ENCODE measurements at regions not wholly inside any gene's neighbourhood (a gene's known extent, or its start where the extent isn't known, plus 50 kb on each side); places are given as distances from the start of the nearest gene placed in this dataset.

DNA sequence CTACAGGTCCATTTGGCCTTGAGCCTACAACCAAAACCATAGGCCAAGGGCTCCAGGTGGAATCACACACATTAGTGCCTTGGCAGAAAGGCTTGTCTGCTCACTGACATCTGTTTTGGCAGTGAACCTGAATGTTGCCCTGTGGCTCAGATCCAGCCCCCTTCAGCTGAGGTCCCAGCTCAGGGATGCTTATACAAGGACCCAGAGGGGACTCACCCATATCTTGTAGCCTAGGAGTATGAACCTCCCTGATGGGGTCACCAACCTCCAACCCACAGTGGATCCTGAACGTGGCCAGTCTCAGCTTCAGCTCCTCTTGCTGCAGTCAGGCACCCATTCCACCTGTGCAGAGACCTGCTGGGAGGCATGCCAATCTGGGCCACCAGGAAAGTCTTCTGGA lies 50.8 kb upstream of the HMX1 start:
- Histone ChIP-seq H3K4me3 (ENCODE audit: low read depth, low read length) (no peak overlapping the region), H3K4me1 (ENCODE audit: control insufficient read depth, insufficient read depth, low read length) (no peaks in the 10 kb centered on the region), H3K27ac (ENCODE audit: extremely low read depth, low read depth, low read length) (no peak overlapping the region), H3K9me3 (ENCODE audit: control insufficient read depth, insufficient read depth, low read depth, low read length) (no peaks in the 10 kb centered on the region), H3K36me3 (ENCODE audit: control insufficient read depth in 2 of 2, insufficient read depth in 1 of 2, low read length in 2 of 2) (no peaks in the 10 kb centered on the region)
- no peak for TF ChIP-seq ZNF114 (tag by site-specific recombination; IDR thresholded peaks at IDR 0.05)
- TF ChIP-seq ZNF133 (tag by site-specific recombination; IDR thresholded peaks at IDR 0.05) = no peak
- TF ChIP-seq ZNF561 (tag by site-specific recombination; IDR thresholded peaks at IDR 0.05; ENCODE audit: borderline replicate concordance) = no peak
- TF ChIP-seq, protein P1, sequence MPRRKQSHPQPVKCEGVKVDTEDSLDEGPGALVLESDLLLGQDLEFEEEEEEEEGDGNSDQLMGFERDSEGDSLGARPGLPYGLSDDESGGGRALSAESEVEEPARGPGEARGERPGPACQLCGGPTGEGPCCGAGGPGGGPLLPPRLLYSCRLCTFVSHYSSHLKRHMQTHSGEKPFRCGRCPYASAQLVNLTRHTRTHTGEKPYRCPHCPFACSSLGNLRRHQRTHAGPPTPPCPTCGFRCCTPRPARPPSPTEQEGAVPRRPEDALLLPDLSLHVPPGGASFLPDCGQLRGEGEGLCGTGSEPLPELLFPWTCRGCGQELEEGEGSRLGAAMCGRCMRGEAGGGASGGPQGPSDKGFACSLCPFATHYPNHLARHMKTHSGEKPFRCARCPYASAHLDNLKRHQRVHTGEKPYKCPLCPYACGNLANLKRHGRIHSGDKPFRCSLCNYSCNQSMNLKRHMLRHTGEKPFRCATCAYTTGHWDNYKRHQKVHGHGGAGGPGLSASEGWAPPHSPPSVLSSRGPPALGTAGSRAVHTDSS (tag by site-specific recombination; IDR thresholded peaks at IDR 0.05) = no peak
- no peak for TF ChIP-seq ZBTB21 (tag by site-specific recombination; IDR thresholded peaks at IDR 0.05)
- TF ChIP-seq ZNF514 (tag by site-specific recombination; IDR thresholded peaks at IDR 0.05) = no peak
- TF ChIP-seq, protein P2, sequence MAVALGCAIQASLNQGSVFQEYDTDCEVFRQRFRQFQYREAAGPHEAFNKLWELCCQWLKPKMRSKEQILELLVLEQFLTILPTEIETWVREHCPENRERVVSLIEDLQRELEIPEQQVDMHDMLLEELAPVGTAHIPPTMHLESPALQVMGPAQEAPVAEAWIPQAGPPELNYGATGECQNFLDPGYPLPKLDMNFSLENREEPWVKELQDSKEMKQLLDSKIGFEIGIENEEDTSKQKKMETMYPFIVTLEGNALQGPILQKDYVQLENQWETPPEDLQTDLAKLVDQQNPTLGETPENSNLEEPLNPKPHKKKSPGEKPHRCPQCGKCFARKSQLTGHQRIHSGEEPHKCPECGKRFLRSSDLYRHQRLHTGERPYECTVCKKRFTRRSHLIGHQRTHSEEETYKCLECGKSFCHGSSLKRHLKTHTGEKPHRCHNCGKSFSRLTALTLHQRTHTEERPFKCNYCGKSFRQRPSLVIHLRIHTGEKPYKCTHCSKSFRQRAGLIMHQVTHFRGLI (tag by site-specific recombination; IDR thresholded peaks at IDR 0.05) = no peak
- no peak for TF ChIP-seq ZBTB20 (tag by site-specific recombination; IDR thresholded peaks at IDR 0.05)
- no peak for TF ChIP-seq ZNF394 (tag by site-specific recombination; IDR thresholded peaks at IDR 0.05; ENCODE audit: borderline replicate concordance)
- TF ChIP-seq SCRT2 (tag by site-specific recombination; IDR thresholded peaks at IDR 0.05) = no peak
- TF ChIP-seq, protein P3, sequence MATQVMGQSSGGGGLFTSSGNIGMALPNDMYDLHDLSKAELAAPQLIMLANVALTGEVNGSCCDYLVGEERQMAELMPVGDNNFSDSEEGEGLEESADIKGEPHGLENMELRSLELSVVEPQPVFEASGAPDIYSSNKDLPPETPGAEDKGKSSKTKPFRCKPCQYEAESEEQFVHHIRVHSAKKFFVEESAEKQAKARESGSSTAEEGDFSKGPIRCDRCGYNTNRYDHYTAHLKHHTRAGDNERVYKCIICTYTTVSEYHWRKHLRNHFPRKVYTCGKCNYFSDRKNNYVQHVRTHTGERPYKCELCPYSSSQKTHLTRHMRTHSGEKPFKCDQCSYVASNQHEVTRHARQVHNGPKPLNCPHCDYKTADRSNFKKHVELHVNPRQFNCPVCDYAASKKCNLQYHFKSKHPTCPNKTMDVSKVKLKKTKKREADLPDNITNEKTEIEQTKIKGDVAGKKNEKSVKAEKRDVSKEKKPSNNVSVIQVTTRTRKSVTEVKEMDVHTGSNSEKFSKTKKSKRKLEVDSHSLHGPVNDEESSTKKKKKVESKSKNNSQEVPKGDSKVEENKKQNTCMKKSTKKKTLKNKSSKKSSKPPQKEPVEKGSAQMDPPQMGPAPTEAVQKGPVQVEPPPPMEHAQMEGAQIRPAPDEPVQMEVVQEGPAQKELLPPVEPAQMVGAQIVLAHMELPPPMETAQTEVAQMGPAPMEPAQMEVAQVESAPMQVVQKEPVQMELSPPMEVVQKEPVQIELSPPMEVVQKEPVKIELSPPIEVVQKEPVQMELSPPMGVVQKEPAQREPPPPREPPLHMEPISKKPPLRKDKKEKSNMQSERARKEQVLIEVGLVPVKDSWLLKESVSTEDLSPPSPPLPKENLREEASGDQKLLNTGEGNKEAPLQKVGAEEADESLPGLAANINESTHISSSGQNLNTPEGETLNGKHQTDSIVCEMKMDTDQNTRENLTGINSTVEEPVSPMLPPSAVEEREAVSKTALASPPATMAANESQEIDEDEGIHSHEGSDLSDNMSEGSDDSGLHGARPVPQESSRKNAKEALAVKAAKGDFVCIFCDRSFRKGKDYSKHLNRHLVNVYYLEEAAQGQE (tag by site-specific recombination; IDR thresholded peaks at IDR 0.05) = no peak
- no peak for TF ChIP-seq SALL2 (tag by site-specific recombination; IDR thresholded peaks at IDR 0.05; ENCODE audit: borderline replicate concordance)
- ChIA-PET POLR2A (no interaction called here), CTCF (no interaction called here)

DNA sequence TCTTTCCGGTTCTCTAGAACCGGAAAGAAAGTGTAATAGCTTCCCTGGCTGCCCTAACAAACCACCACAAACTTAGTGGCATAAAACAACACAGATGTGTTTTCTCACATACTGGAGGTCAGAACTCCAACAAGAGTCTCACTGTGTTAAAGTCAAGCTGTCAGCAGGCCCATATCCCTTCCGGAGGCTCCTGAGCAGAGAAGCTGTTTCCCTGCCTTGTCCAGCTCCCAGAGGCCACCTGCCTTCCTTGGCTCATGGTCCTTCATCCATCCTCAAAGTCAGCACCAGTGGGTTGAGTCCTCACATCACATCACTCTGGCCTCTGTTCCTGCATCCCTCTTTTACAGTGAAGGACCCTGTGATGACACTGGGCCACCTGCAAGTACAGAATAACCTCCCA lies 49.8 kb upstream of the HMX1 start:
- no peak overlapping the region for H3K4me3 ChIP-seq (ENCODE audit: low read depth, low read length)
- TF ChIP-seq ZBTB1 (tag by site-specific recombination; IDR thresholded peaks at IDR 0.05) (no peak), ZBTB20 (tag by site-specific recombination; IDR thresholded peaks at IDR 0.05) (no peak), ZNF623 (tag by site-specific recombination; IDR thresholded peaks at IDR 0.05) (no peak), ZNF555 (tag by site-specific recombination; conservative IDR thresholded peaks at IDR 0.05) (no peak), ZNF596 (tag by site-specific recombination; IDR thresholded peaks at IDR 0.05) (no peak), ZNF155 (tag by site-specific recombination; IDR thresholded peaks at IDR 0.05) (no peak), ZNF707 (tag by site-specific recombination; IDR thresholded peaks at IDR 0.05) (no peak), ZNF354C (tag by site-specific recombination; IDR thresholded peaks at IDR 0.05; ENCODE audit: borderline replicate concordance, low read depth) (no peak)
- TF ChIP-seq, protein P4, sequence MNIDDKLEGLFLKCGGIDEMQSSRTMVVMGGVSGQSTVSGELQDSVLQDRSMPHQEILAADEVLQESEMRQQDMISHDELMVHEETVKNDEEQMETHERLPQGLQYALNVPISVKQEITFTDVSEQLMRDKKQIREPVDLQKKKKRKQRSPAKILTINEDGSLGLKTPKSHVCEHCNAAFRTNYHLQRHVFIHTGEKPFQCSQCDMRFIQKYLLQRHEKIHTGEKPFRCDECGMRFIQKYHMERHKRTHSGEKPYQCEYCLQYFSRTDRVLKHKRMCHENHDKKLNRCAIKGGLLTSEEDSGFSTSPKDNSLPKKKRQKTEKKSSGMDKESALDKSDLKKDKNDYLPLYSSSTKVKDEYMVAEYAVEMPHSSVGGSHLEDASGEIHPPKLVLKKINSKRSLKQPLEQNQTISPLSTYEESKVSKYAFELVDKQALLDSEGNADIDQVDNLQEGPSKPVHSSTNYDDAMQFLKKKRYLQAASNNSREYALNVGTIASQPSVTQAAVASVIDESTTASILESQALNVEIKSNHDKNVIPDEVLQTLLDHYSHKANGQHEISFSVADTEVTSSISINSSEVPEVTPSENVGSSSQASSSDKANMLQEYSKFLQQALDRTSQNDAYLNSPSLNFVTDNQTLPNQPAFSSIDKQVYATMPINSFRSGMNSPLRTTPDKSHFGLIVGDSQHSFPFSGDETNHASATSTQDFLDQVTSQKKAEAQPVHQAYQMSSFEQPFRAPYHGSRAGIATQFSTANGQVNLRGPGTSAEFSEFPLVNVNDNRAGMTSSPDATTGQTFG (tag by site-specific recombination; IDR thresholded peaks at IDR 0.05; ENCODE audit: borderline replicate concordance) = no peak
- no peaks in the 10 kb centered on the region for H3K9me3 ChIP-seq (ENCODE audit: control insufficient read depth, insufficient read depth, low read depth, low read length)
- CTCF ChIA-PET = interaction anchor here (1.4 to 1.5 kb wide), 2 partner anchors 34 to 234 kb away, joined by 3 to 8 read pairs; no protein-coding TSS in a partner anchor
- H3K4me1 ChIP-seq (ENCODE audit: control insufficient read depth, insufficient read depth, low read length) = no peaks in the 10 kb centered on the region
- H3K27ac ChIP-seq (ENCODE audit: extremely low read depth, low read depth, low read length) = no peak overlapping the region
- no peaks in the 10 kb centered on the region for H3K36me3 ChIP-seq (ENCODE audit: control insufficient read depth in 2 of 2, insufficient read depth in 1 of 2, low read length in 2 of 2)
- POLR2A ChIA-PET = no interaction called here
